ENCODE measurements at regions not wholly inside any gene's neighbourhood (a gene's known extent, or its start where the extent isn't known, plus 50 kb on each side); places are given as distances from the start of the nearest gene placed in this dataset.

DNA sequence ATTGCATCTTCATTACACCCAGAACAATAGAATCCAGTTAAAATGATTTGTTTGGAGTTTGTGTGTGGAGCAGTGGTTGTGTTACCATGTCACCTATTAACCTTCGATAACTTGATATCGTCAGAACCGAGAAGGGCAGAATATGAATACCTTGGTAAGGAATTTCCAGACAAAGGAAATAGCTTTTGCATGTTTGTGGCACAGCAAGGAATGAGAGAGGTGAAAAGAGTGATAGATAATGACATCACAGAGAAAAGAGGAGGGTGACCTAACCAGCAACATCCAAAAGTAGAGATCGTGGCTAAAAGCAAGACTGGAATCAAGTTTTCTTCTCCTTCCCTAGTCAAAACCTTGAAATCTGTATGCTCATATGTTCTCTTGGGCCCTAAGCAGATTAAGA lies 244.6 kb upstream of the NEGR1 start:
- H4K20me1 ChIP-seq (ENCODE audit: control insufficient read depth, insufficient read depth): no peaks in the 10 kb centered on the region
- RAD21 ChIA-PET (ENCODE audit: unreplicated experiment): no interaction called here
- DNase-seq (ENCODE audit: low read depth, low spot score) (no peak), FAIRE-seq (no peak), ATAC-seq (no peak)
- 47% methylated on average over 4 of the region's 4 CpGs for WGBS (ENCODE audit: insufficient coverage, insufficient replicate concordance, low lambda C conversion rate, missing lambda C conversion rate)
- no TSS peak for BruUV-seq (replicated peaks)
- no peaks in the 10 kb centered on the region for H3K36me3 ChIP-seq (ENCODE audit: control insufficient read depth in 2 of 2, insufficient read depth in 2 of 2, low read length in 1 of 2)
- no peaks in the 10 kb centered on the region for H3K27me3 ChIP-seq (replicated peaks in 1 of 2; ENCODE audit: control insufficient read depth in 2 of 2, insufficient read depth in 2 of 2, low read length in 1 of 2)
- H3K4me1 ChIP-seq (ENCODE audit: control insufficient read depth, insufficient read depth, low read length): no peaks in the 10 kb centered on the region
- intact Hi-C loops (cut with micrococcal nuclease; ENCODE audit: unreplicated experiment): no loop called here
- in situ Hi-C loops (cut with MboI): no loop called here
- POLR2A ChIA-PET: no interaction called here
- H3K9ac ChIP-seq (ENCODE audit: control insufficient read depth, insufficient read depth, low read length): no peak overlapping the region
- CTCF ChIA-PET: no interaction called here
- no peak overlapping the region for H3K4me3 ChIP-seq
- H3K9me3 ChIP-seq (replicated peaks; ENCODE audit: control insufficient read depth, insufficient read depth, low read length): no peaks in the 10 kb centered on the region
- H3K79me2 ChIP-seq (ENCODE audit: control insufficient read depth, insufficient read depth, low read length): no peaks in the 10 kb centered on the region
- SMC1A ChIA-PET (ENCODE audit: uncharacterized antibody, unreplicated experiment): interaction anchor here (0.7 kb wide), 1 partner anchor 1295 kb away, joined by 3 read pairs; no protein-coding TSS in a partner anchor
- no peak overlapping the region for H3K27ac ChIP-seq (ENCODE audit: control insufficient read depth, insufficient read depth)
- H2AFZ ChIP-seq (ENCODE audit: control insufficient read depth, low read depth, low read length): no peak overlapping the region
- TF ChIP-seq MYC (IDR thresholded peaks at IDR 0.05; ENCODE audit: insufficient read depth, insufficient read length, insufficient replicate concordance, low read length, severe bottlenecking) (no peak), SUZ12 (IDR thresholded peaks at IDR 0.05; ENCODE audit: unreplicated experiment) (no peak)
- H3K4me2 ChIP-seq (ENCODE audit: control insufficient read depth, insufficient read depth): no peak overlapping the region

DNA sequence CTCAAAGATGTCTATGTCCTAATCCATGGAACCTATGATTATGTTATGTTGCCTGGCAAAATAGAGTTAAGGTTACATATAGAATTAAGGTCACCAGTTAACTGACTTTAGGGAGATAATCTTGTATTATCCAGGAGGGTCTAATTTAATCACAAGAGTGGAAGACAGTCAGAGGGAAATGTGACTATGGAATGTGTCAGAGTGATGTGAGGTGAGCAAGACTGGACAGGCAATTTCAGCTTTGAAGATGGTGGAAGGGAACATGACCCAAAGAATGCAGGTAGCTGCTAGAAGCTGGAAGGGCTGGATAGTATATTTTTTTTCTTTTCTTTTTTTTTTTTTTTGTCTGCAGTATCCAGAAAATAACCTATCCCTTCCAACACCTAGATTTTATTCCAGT lies 241.7 kb upstream of the NEGR1 start:
- Histone ChIP-seq H3K36me3 (ENCODE audit: control insufficient read depth in 2 of 2, insufficient read depth in 2 of 2, low read length in 1 of 2) (no peaks in the 10 kb centered on the region), H4K20me1 (ENCODE audit: control insufficient read depth, insufficient read depth) (no peaks in the 10 kb centered on the region), H3K9me3 (replicated peaks; ENCODE audit: control insufficient read depth, insufficient read depth, low read length) (no peaks in the 10 kb centered on the region), H3K4me2 (ENCODE audit: control insufficient read depth, insufficient read depth) (no peak overlapping the region), H2AFZ (ENCODE audit: control insufficient read depth, low read depth, low read length) (no peak overlapping the region), H3K4me3 (no peak overlapping the region), H3K27me3 (replicated peaks in 1 of 2; ENCODE audit: control insufficient read depth in 2 of 2, insufficient read depth in 2 of 2, low read length in 1 of 2) (no peaks in the 10 kb centered on the region), H3K4me1 (ENCODE audit: control insufficient read depth, insufficient read depth, low read length) (no peaks in the 10 kb centered on the region), H3K9ac (ENCODE audit: control insufficient read depth, insufficient read depth, low read length) (no peak overlapping the region), H3K79me2 (ENCODE audit: control insufficient read depth, insufficient read depth, low read length) (no peaks in the 10 kb centered on the region), H3K27ac (ENCODE audit: control insufficient read depth, insufficient read depth) (no peak overlapping the region)
- ChIA-PET CTCF (interaction anchor here (0.6 kb wide), 1 partner anchor 531 kb away, joined by 5 read pairs; no protein-coding TSS in a partner anchor), RAD21 (ENCODE audit: unreplicated experiment) (no interaction called here), SMC1A (ENCODE audit: uncharacterized antibody, unreplicated experiment) (no interaction called here), POLR2A (interaction anchor here (0.7 kb wide), 1 partner anchor 142 kb away, joined by 5 read pairs; no protein-coding TSS in a partner anchor)
- no peak for ATAC-seq
- intact Hi-C loops (cut with micrococcal nuclease; ENCODE audit: unreplicated experiment): no loop called here
- FAIRE-seq: no peak
- in situ Hi-C loops (cut with MboI): no loop called here
- DNase-seq (ENCODE audit: low read depth, low spot score): no peak
- BruUV-seq (replicated peaks): no TSS peak
- TF ChIP-seq, protein P1, sequence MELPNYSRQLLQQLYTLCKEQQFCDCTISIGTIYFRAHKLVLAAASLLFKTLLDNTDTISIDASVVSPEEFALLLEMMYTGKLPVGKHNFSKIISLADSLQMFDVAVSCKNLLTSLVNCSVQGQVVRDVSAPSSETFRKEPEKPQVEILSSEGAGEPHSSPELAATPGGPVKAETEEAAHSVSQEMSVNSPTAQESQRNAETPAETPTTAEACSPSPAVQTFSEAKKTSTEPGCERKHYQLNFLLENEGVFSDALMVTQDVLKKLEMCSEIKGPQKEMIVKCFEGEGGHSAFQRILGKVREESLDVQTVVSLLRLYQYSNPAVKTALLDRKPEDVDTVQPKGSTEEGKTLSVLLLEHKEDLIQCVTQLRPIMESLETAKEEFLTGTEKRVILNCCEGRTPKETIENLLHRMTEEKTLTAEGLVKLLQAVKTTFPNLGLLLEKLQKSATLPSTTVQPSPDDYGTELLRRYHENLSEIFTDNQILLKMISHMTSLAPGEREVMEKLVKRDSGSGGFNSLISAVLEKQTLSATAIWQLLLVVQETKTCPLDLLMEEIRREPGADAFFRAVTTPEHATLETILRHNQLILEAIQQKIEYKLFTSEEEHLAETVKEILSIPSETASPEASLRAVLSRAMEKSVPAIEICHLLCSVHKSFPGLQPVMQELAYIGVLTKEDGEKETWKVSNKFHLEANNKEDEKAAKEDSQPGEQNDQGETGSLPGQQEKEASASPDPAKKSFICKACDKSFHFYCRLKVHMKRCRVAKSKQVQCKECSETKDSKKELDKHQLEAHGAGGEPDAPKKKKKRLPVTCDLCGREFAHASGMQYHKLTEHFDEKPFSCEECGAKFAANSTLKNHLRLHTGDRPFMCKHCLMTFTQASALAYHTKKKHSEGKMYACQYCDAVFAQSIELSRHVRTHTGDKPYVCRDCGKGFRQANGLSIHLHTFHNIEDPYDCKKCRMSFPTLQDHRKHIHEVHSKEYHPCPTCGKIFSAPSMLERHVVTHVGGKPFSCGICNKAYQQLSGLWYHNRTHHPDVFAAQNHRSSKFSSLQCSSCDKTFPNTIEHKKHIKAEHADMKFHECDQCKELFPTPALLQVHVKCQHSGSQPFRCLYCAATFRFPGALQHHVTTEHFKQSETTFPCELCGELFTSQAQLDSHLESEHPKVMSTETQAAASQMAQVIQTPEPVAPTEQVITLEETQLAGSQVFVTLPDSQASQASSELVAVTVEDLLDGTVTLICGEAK (IDR thresholded peaks at IDR 0.05; ENCODE audit: borderline replicate concordance): no peak
- TF ChIP-seq SUZ12 (IDR thresholded peaks at IDR 0.05; ENCODE audit: unreplicated experiment) (no peak), NR2C1 (IDR thresholded peaks at IDR 0.05) (no peak)
